ENCODE measurements at regions not wholly inside any gene's neighbourhood (a gene's known extent, or its start where the extent isn't known, plus 50 kb on each side); places are given as distances from the start of the nearest gene placed in this dataset.

GRCh38 chr7:45985902-45986301, 64.8 kb upstream of the IGFBP3 start:
- intact Hi-C loops (cut with DNase I): no loop called here
- TF ChIP-seq POLR2A (IDR thresholded peaks at IDR 0.05) (no peak), CTCF (IDR thresholded peaks at IDR 0.05) (no peak)
- Histone ChIP-seq H3K27me3 (no peaks in the 10 kb centered on the region), H3K4me1 (replicated peaks in 1 of 2) (no peaks in the 10 kb centered on the region), H3K4me3 (no peak overlapping the region), H3K27ac (no peak overlapping the region), H3K9me3 (replicated peaks in 1 of 3) (no peaks in the 10 kb centered on the region), H3K36me3 (replicated peaks in 1 of 2) (no peaks in the 10 kb centered on the region)
- no peak for DNase-seq
- 73 to 90% (median 79%) methylated on average over 3 to 4 of the region's 4 CpGs for WGBS, 4 donors

GRCh38 chr7:45984386-45985295, 63.6 kb upstream of the IGFBP3 start:
- no peak for DNase-seq
- Histone ChIP-seq H3K27me3 (no peaks in the 10 kb centered on the region), H3K36me3 (replicated peaks in 1 of 2) (no peaks in the 10 kb centered on the region), H3K4me3 (no peak overlapping the region), H3K27ac (no peak overlapping the region), H3K9me3 (replicated peaks in 1 of 3) (no peaks in the 10 kb centered on the region), H3K4me1 (replicated peaks in 1 of 2) (no peaks in the 10 kb centered on the region)
- WGBS, 4 donors: 65 to 80% (median 76%) methylated on average over 6 of the region's 6 CpGs
- intact Hi-C loops (cut with DNase I): no loop called here
- no peak for TF ChIP-seq CTCF (IDR thresholded peaks at IDR 0.05)
- no peak for TF ChIP-seq POLR2A (IDR thresholded peaks at IDR 0.05)

GRCh38 chr7:45983720-45984255, 62.7 kb upstream of the IGFBP3 start:
- Histone ChIP-seq H3K27ac (peak overlapping the region in 1 of 5 donors; percentile 33), H3K27me3 (no peaks in the 10 kb centered on the region), H3K36me3 (replicated peaks in 1 of 2) (no peaks in the 10 kb centered on the region), H3K4me3 (no peak overlapping the region), H3K9me3 (replicated peaks in 1 of 3) (no peaks in the 10 kb centered on the region), H3K4me1 (replicated peaks in 1 of 2) (peaks cover 0 to 2% of the 10 kb centered on the region in 2 donors)
- intact Hi-C loops (cut with DNase I): no loop called here
- WGBS, 4 donors: 58 to 71% (median 63%) methylated on average over 5 to 6 of the region's 6 CpGs
- TF ChIP-seq CTCF (IDR thresholded peaks at IDR 0.05): no peak
- no peak for TF ChIP-seq POLR2A (IDR thresholded peaks at IDR 0.05)
- no peak for DNase-seq

GRCh38 chr7:45982907-45983719, 62.0 kb upstream of the IGFBP3 start:
- Histone ChIP-seq H3K4me1 (replicated peaks in 1 of 2) (peaks cover 0 to 8% of the 10 kb centered on the region in 2 donors), H3K27me3 (no peaks in the 10 kb centered on the region), H3K36me3 (replicated peaks in 1 of 2) (no peaks in the 10 kb centered on the region), H3K27ac (peak overlapping the region in 1 of 5 donors; percentile 33), H3K9me3 (replicated peaks in 1 of 3) (no peaks in the 10 kb centered on the region), H3K4me3 (no peak overlapping the region)
- TF ChIP-seq CTCF (IDR thresholded peaks at IDR 0.05) (no peak), POLR2A (IDR thresholded peaks at IDR 0.05) (no peak)
- 67 to 84% (median 80%) methylated on average over 11 of the region's 11 CpGs for WGBS, 4 donors
- intact Hi-C loops (cut with DNase I): no loop called here
- DNase-seq: no peak

Data from adrenal gland (tissue), 9 donors.